PC-9 (cell line): ENCODE measurements at regions not wholly inside any gene's neighbourhood (a gene's known extent, or its start where the extent isn't known, plus 50 kb on each side); places are given as distances from the start of the nearest gene placed in this dataset.

Experiments used
- BruUV-seq: library from RNA; stranded (reverse); fragments of 400-500 nt; replicated peaks from 2 replicates; lab custom pipeline; 2021; lab: Mats Ljungman, UMichigan
- CTCF ChIA-PET: fragments of 300-600 bp; sonication (Branson Sonifier 250); formaldehyde crosslinking; loops from one replicate; lab custom pipeline; 2022; ENCODE audit warnings: antibody characterized with exemption; lab: Charles Lee
- POLR2A ChIA-PET: fragments of 300-600 bp; sonication (Branson Sonifier 250); formaldehyde crosslinking; loops from one replicate; lab custom pipeline; 2022; ENCODE audit warnings: antibody characterized with exemption; ENCODE audit not compliant: unreplicated experiment; lab: Charles Lee
- DNase-seq, 2 experiments: peaks; one replicate each; pipeline versions ENCODE4 v3.0.0 to v3.0.0-alpha.2; 2015 to 2022; ENCODE audit warnings: mixed read lengths in 1 of 2
- H2AFZ ChIP-seq: fragments of 200-600 bp; sonication (generic); 2 replicates; pipeline ENCODE4 v1.8.1; 2017; ENCODE audit warnings: antibody characterized with exemption
- H3F3A ChIP-seq: fragments of 200-600 bp; sonication (generic); 2 replicates; pipeline ENCODE4 v1.8.1; 2017; ENCODE audit warnings: antibody characterized with exemption, mild to moderate bottlenecking, low read depth; ENCODE audit not compliant: insufficient read depth
- H3K27ac ChIP-seq: fragments of 200-600 bp; sonication (generic); 2 replicates; pipeline ENCODE4 v1.6.1; 2016; ENCODE audit warnings: mixed run types
- H3K27me3 ChIP-seq: fragments of 200-600 bp; sonication (generic); 2 replicates; pipeline ENCODE4 v1.6.1; 2016; ENCODE audit warnings: low read depth, mixed run types; ENCODE audit not compliant: insufficient read depth
- H3K36me3 ChIP-seq: fragments of 200-600 bp; sonication (generic); 2 replicates; pipeline ENCODE4 v1.6.1; 2016; ENCODE audit warnings: low read depth, mixed run types
- H3K4me1 ChIP-seq: fragments of 200-600 bp; sonication (generic); replicated peaks from 2 replicates; pipeline ENCODE4 v1.6.1; 2016; ENCODE audit warnings: mixed run types; ENCODE audit not compliant: insufficient read depth
- H3K4me2 ChIP-seq: fragments of 200-600 bp; sonication (generic); 2 replicates; pipeline ENCODE4 v1.6.1; 2017; ENCODE audit warnings: mixed run types
- H3K4me3 ChIP-seq: fragments of 200-600 bp; sonication (generic); 2 replicates; pipeline ENCODE4 v1.6.1; 2016; ENCODE audit warnings: mixed run types
- H3K79me2 ChIP-seq: fragments of 200-600 bp; sonication (generic); 2 replicates; pipeline ENCODE4 v1.6.1; 2017; ENCODE audit warnings: low read depth, mixed run types
- H3K9me2 ChIP-seq: fragments of 200-600 bp; sonication (generic); 2 replicates; pipeline ENCODE4 v1.8.1; 2017; ENCODE audit warnings: mild to moderate bottlenecking; ENCODE audit not compliant: insufficient read depth
- H3K9me3 ChIP-seq: fragments of 200-600 bp; sonication (generic); 2 replicates; pipeline ENCODE4 v1.8.1; 2016; ENCODE audit warnings: low read depth; ENCODE audit not compliant: insufficient read depth
- H4K20me1 ChIP-seq: fragments of 200-600 bp; sonication (generic); 2 replicates; pipeline ENCODE4 v1.8.1; 2017; ENCODE audit not compliant: insufficient read depth
- CTCF ChIP-seq: fragments of 200-600 bp; sonication (generic); conservative IDR thresholded peaks from 2 replicates; pipeline ENCODE4 v1.6.1; 2017; ENCODE audit warnings: mixed run types, antibody characterized with exemption, mild to moderate bottlenecking, moderate library complexity
- EZH2 ChIP-seq: fragments of 200-600 bp; sonication (generic); IDR thresholded peaks from 2 replicates; pipeline ENCODE4 v1.8.0; 2017; ENCODE audit warnings: antibody characterized with exemption, low read depth
- intact Hi-C: fragments of 100-400 bp; cut with micrococcal nuclease; formaldehyde crosslinking; loops from one replicate; pipeline ENCODE4 v1.10.0; 2022; ENCODE audit not compliant: unreplicated experiment

DNA sequence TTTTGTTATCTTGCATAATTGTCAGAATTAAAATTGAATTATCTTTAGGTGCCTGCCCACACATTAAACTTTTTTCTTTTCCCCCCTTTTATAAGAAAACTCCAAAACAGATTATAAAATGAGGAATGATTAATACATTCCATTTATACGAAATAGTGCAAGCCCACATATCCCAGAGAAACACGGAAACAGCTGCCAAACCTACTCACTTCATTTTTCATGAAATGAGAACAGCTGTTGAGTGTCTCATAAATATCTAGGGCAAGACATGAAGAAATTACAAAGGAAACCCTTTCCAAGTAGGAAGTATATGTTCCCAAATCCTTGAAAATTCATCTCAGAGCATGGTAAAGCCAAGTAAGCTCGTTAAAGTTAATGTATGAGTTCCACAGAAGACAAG lies 459.4 kb upstream of the NMUR2 start:
- ChIA-PET POLR2A (no interaction called here), CTCF (no interaction called here)
- H3K27ac ChIP-seq: no peak overlapping the region
- BruUV-seq: no TSS peak
- no peak overlapping the region for H3K4me3 ChIP-seq
- no peaks in the 10 kb centered on the region for H3K36me3 ChIP-seq
- no peak overlapping the region for H3K4me2 ChIP-seq
- DNase-seq: no peak
- H3K79me2 ChIP-seq: no peaks in the 10 kb centered on the region
- no peaks in the 10 kb centered on the region for H3K9me3 ChIP-seq
- intact Hi-C loops: no loop called here
- TF ChIP-seq CTCF: no peak
- no peaks in the 10 kb centered on the region for H4K20me1 ChIP-seq
- H3K27me3 ChIP-seq: no peaks in the 10 kb centered on the region
- no peaks in the 10 kb centered on the region for H3F3A ChIP-seq
- H3K4me1 ChIP-seq: no peaks in the 10 kb centered on the region
- H3K9me2 ChIP-seq: no peaks in the 10 kb centered on the region
- no peak overlapping the region for H2AFZ ChIP-seq

- no peaks in the 10 kb centered on the region for H3K4me1 ChIP-seq
- TF ChIP-seq EZH2 (no peak), CTCF (no peak)
- H3K27me3 ChIP-seq: no peaks in the 10 kb centered on the region
- no peaks in the 10 kb centered on the region for H4K20me1 ChIP-seq
- intact Hi-C loops: no loop called here
- ChIA-PET CTCF (no interaction called here), POLR2A (no interaction called here)
- H3K27ac ChIP-seq: no peak overlapping the region
- H2AFZ ChIP-seq: no peak overlapping the region
- no peaks in the 10 kb centered on the region for H3F3A ChIP-seq
- no peak for DNase-seq
- H3K4me2 ChIP-seq: no peak overlapping the region
- no peaks in the 10 kb centered on the region for H3K9me3 ChIP-seq
- BruUV-seq: no TSS peak
- H3K36me3 ChIP-seq: no peaks in the 10 kb centered on the region
- no peak overlapping the region for H3K4me3 ChIP-seq
- no peaks in the 10 kb centered on the region for H3K79me2 ChIP-seq
- H3K9me2 ChIP-seq: no peaks in the 10 kb centered on the region
Observed at GRCh38 chr5:152864991-152865390, 459.9 kb upstream of the NMUR2 start.

DNA sequence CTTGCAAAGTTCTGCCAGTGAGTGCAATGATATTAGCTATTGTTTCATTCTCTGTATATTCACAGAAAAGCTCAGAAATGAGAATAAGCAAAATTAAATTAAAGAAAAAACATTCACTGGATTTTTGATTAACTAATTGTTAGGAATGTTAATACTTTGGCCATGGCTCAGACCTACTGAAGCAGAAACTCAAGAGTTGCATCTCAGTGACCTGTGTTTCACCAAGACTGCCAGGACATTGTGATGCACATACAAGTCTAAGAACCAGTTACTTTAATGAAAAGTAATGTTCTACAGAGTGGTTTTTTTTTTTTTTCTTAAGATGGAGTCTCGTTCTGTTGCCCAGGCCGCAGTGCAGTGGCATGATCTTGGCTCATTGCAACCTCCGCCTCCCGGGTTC lies 464.9 kb upstream of the NMUR2 start:
- H3K9me3 ChIP-seq: no peaks in the 10 kb centered on the region
- no peaks in the 10 kb centered on the region for H3K9me2 ChIP-seq
- H3K27ac ChIP-seq: no peak overlapping the region
- H3K4me2 ChIP-seq: no peak overlapping the region
- H3K79me2 ChIP-seq: no peaks in the 10 kb centered on the region
- no peaks in the 10 kb centered on the region for H3K36me3 ChIP-seq
- ChIA-PET CTCF (no interaction called here), POLR2A (no interaction called here)
- H3F3A ChIP-seq: no peaks in the 10 kb centered on the region
- H2AFZ ChIP-seq: no peak overlapping the region
- intact Hi-C loops: no loop called here
- no peak for DNase-seq
- no peaks in the 10 kb centered on the region for H4K20me1 ChIP-seq
- no peak overlapping the region for H3K4me3 ChIP-seq
- H3K27me3 ChIP-seq: no peaks in the 10 kb centered on the region
- BruUV-seq: no TSS peak
- TF ChIP-seq EZH2 (no peak), CTCF (no peak)
- no peaks in the 10 kb centered on the region for H3K4me1 ChIP-seq
